Ovary (tissue), 3 donors: ENCODE measurements at regions not wholly inside any gene's neighbourhood (a gene's known extent, or its start where the extent isn't known, plus 50 kb on each side); places are given as distances from the start of the nearest gene placed in this dataset.

Experiments used
- CTCF ChIP-seq, 3 donors: fragments of 450-650 bp in 2 of 3; fragments of 200-600 bp in 1 of 3; IDR thresholded peaks; one replicate each; pipeline versions ENCODE4 v1.5.1 to v1.8.0; 2016 to 2022; ENCODE audit warnings: antibody characterized with exemption in 3 of 3, mild to moderate bottlenecking in 1 of 3
- POLR2A ChIP-seq: fragments of 450-650 bp; IDR thresholded peaks from one replicate; pipeline ENCODE4 v1.6.1; 2017; ENCODE audit warnings: antibody characterized with exemption, mild to moderate bottlenecking, moderate library complexity
- donor health status: DM: no; HTN: no; CAD: no.

DNA sequence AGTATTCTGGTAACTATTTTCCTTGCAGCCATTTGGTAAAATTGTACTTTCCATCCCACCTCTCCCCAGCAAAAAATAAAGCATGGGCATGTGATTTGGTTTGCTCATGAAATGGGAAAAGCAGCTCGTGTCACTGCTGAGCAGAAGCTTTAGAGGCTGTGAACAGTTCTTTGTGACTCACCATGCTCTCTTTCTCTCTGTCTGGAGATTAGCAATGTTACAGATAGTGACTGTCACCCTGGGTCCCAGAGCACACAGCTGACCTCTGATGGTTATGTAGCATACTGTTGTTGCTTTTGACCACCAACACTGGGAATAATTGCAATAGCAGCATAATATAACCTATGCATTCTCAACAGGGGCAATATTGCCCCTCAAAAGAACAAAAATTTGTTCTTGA, 70.6 kb downstream of the RGS2 start:
- TF ChIP-seq POLR2A (no peak), CTCF (IDR thresholded peaks at IDR 0.05) (no peak)
